ENCODE measurements at regions not wholly inside any gene's neighbourhood (a gene's known extent, or its start where the extent isn't known, plus 50 kb on each side); places are given as distances from the start of the nearest gene placed in this dataset.

DNA sequence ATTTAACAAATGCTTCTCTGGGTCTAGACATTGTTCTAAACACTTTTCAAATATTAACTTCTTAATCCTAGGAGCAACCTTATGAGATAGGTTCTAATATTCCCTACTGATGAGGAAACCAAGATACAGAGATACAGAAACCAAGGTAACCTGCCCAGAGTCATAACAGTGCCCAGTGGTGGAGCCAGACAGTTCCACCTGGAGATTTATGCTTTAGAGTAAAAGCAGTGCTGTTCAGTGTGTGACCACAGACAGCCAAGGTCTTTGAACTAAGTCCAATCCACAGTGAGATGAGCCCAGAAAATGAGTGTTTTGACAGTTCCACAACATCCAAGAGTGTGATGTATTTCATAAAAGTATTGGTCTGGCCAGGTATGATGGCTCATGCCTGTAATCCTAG lies 105.2 kb upstream of the UMPS start:
- TF ChIP-seq CTCF (conservative IDR thresholded peaks at IDR 0.05; ENCODE audit: low read length) (no peak), EZH2phosphoT487 (IDR thresholded peaks at IDR 0.05; ENCODE audit: borderline replicate concordance) (no peak)

Data from Loucy (cell line).